H9 (cell line): ENCODE measurements at regions not wholly inside any gene's neighbourhood (a gene's known extent, or its start where the extent isn't known, plus 50 kb on each side); places are given as distances from the start of the nearest gene placed in this dataset.

ENCODE experiments used
- DNase-seq: peaks from one replicate; pipeline ENCODE4 v3.0.0-alpha.2; 2017
- H2AFZ ChIP-seq: one replicate; pipeline ENCODE4 v1.6.1; 2013; ENCODE audit warnings: mild to moderate bottlenecking, low read length, control low read depth, moderate library complexity
- H2AK5ac ChIP-seq: 2 replicates; pipeline ENCODE4 v1.6.1; 2013; ENCODE audit warnings: low read length, control low read depth, mixed read lengths; ENCODE audit not compliant: insufficient read length
- H2BK120ac ChIP-seq: one replicate; pipeline ENCODE4 v1.6.1; 2013; ENCODE audit warnings: low read depth, mild to moderate bottlenecking, low read length, control low read depth, inconsistent platforms; ENCODE audit not compliant: poor library complexity, severe bottlenecking
- H2BK12ac ChIP-seq: 2 replicates; pipeline ENCODE4 v1.6.1; 2013; ENCODE audit warnings: low read length, control low read depth, mixed read lengths, low read depth; ENCODE audit not compliant: insufficient read length
- H2BK15ac ChIP-seq: 2 replicates; pipeline ENCODE4 v1.6.1; 2013; ENCODE audit warnings: low read depth, low read length, control low read depth
- H2BK20ac ChIP-seq: one replicate; pipeline ENCODE4 v1.6.1; 2013; ENCODE audit warnings: low read depth, mild to moderate bottlenecking, low read length, control low read depth, inconsistent platforms; ENCODE audit not compliant: poor library complexity, severe bottlenecking
- H2BK5ac ChIP-seq: 2 replicates; pipeline ENCODE4 v1.6.1; 2013; ENCODE audit warnings: low read length, control low read depth, mixed read lengths; ENCODE audit not compliant: insufficient read length
- H3K14ac ChIP-seq: 2 replicates; pipeline ENCODE4 v1.6.1; 2013; ENCODE audit warnings: low read length, control low read depth; ENCODE audit not compliant: insufficient read depth
- H3K18ac ChIP-seq: 2 replicates; pipeline ENCODE4 v1.6.1; 2013; ENCODE audit warnings: low read depth, mild to moderate bottlenecking, mixed read lengths, low read length, control low read depth; ENCODE audit not compliant: insufficient read length
- H3K23ac ChIP-seq: 2 replicates; pipeline ENCODE4 v1.6.1; 2013; ENCODE audit warnings: low read length, control low read depth, mixed read lengths, low read depth; ENCODE audit not compliant: insufficient read length
- H3K23me2 ChIP-seq: 2 replicates; pipeline ENCODE4 v1.6.1; 2013; ENCODE audit warnings: low read depth, mild to moderate bottlenecking, mixed read lengths, low read length, control low read depth; ENCODE audit not compliant: insufficient read length, poor library complexity, severe bottlenecking
- H3K27ac ChIP-seq: 2 replicates; pipeline ENCODE4 v1.5.1; 2013; ENCODE audit warnings: low read length, control low read depth, mixed read lengths, low read depth; ENCODE audit not compliant: insufficient read length
- H3K27me3 ChIP-seq: 2 replicates; pipeline ENCODE4 v1.6.1; 2013; ENCODE audit warnings: low read length, control low read depth, inconsistent platforms; ENCODE audit not compliant: insufficient read depth
- H3K4ac ChIP-seq: 2 replicates; pipeline ENCODE4 v1.6.1; 2013; ENCODE audit warnings: low read depth, mild to moderate bottlenecking, control low read depth, inconsistent platforms, low read length, moderate library complexity
- H3K4me1 ChIP-seq: 2 replicates; pipeline ENCODE4 v1.6.1; 2013; ENCODE audit warnings: low read length, control low read depth, inconsistent platforms; ENCODE audit not compliant: insufficient read depth
- H3K4me2 ChIP-seq: 2 replicates; pipeline ENCODE4 v1.6.1; 2013; ENCODE audit warnings: low read length, control low read depth, mixed read lengths; ENCODE audit not compliant: insufficient read length, insufficient read depth
- H3K56ac ChIP-seq: 2 replicates; pipeline ENCODE4 v1.6.1; 2013; ENCODE audit warnings: low read depth, mild to moderate bottlenecking, mixed read lengths, low read length, control low read depth; ENCODE audit not compliant: insufficient read length
- H3K79me1 ChIP-seq: 2 replicates; pipeline ENCODE4 v1.6.1; 2013; ENCODE audit warnings: low read depth, mild to moderate bottlenecking, moderate library complexity, low read length, control low read depth, inconsistent platforms; ENCODE audit not compliant: insufficient read depth, poor library complexity, severe bottlenecking
- H3K79me2 ChIP-seq: 2 replicates; pipeline ENCODE4 v1.6.1; 2013; ENCODE audit warnings: low read length, control low read depth, inconsistent platforms; ENCODE audit not compliant: insufficient read depth
- H3K9ac ChIP-seq: 2 replicates; pipeline ENCODE4 v1.6.1; 2013; ENCODE audit warnings: low read length, control low read depth, mixed read lengths; ENCODE audit not compliant: insufficient read length; ENCODE audit errors: extremely low read depth
- H3K9me3 ChIP-seq: one replicate; pipeline ENCODE4 v1.6.1; 2013; ENCODE audit warnings: low read depth, low read length, inconsistent platforms; ENCODE audit not compliant: control insufficient read depth
- H3T11ph ChIP-seq: one replicate; pipeline ENCODE4 v1.6.1; 2013; ENCODE audit warnings: mild to moderate bottlenecking, low read length, control low read depth, inconsistent platforms
- H4K20me1 ChIP-seq: one replicate; pipeline ENCODE4 v1.6.1; 2013; ENCODE audit not compliant: control insufficient read depth, insufficient read length, insufficient read depth
- H4K5ac ChIP-seq: 2 replicates; pipeline ENCODE4 v1.6.1; 2013; ENCODE audit warnings: low read depth, mild to moderate bottlenecking, mixed read lengths, low read length, control low read depth; ENCODE audit not compliant: insufficient read length
- H4K8ac ChIP-seq: replicated peaks from 2 replicates; pipeline ENCODE4 v1.6.1; 2013; ENCODE audit warnings: low read length, control low read depth, mixed read lengths, low read depth; ENCODE audit not compliant: insufficient read length
- H4K91ac ChIP-seq: 2 replicates; pipeline ENCODE4 v1.6.1; 2013; ENCODE audit warnings: low read depth, mild to moderate bottlenecking, moderate library complexity, mixed read lengths, low read length, control low read depth; ENCODE audit not compliant: insufficient read length
- H3K27ac Mint-ChIP-seq, 3 experiments: 2 replicates in 2 of 3; 3 replicates in 1 of 3; pipeline ENCODE4 v1.8.0; 2020 to 2021; ENCODE audit warnings: mixed read lengths in 3 of 3, mild to moderate bottlenecking in 1 of 3, moderate library complexity in 1 of 3
- H3K27me3 Mint-ChIP-seq: 2 replicates; pipeline ENCODE4 v1.8.0; 2021; ENCODE audit warnings: low read depth, mild to moderate bottlenecking, moderate library complexity, mixed read lengths
- H3K36me3 Mint-ChIP-seq, 3 experiments: 2 replicates in 2 of 3; 3 replicates in 1 of 3; pipeline ENCODE4 v1.8.0; 2020 to 2021; ENCODE audit warnings: low read depth in 3 of 3, mixed read lengths in 3 of 3; ENCODE audit not compliant: insufficient read depth in 1 of 3
- H3K4me1 Mint-ChIP-seq, 2 experiments: 2 replicates each; pipeline ENCODE4 v1.8.0; 2020; ENCODE audit warnings: mixed read lengths in 2 of 2
- H3K4me3 Mint-ChIP-seq, 2 experiments: 2 replicates in 1 of 2; 3 replicates in 1 of 2; pipeline ENCODE4 v1.8.0; 2020 to 2021; ENCODE audit warnings: mild to moderate bottlenecking in 2 of 2, mixed read lengths in 2 of 2, moderate library complexity in 1 of 2
- H3K9me3 Mint-ChIP-seq, 2 experiments: 2 replicates in 1 of 2; 3 replicates in 1 of 2; pipeline ENCODE4 v1.8.0; 2020; ENCODE audit warnings: mild to moderate bottlenecking in 2 of 2, mixed read lengths in 2 of 2, moderate library complexity in 1 of 2
- CTCF ChIP-seq: fragments of 200-600 bp; sonication (generic); conservative IDR thresholded peaks from 3 replicates; pipeline ENCODE4 v1.8.0; 2021; ENCODE audit warnings: antibody characterized with exemption, mild to moderate bottlenecking
- WGBS: extraction: QIAGEN DNeasy Blood & Tissue Kit; methylation state at CpG from one replicate; pipeline ENCODE4 v1.1.7; 2013; ENCODE audit warnings: missing lambda C conversion rate, low lambda C conversion rate, mixed read lengths; ENCODE audit not compliant: insufficient read length; ENCODE audit errors: extremely low coverage; 5-methylcytosine and 5-hydroxymethylcytosine counted together

- H3K27me3 ChIP-seq = no peaks in the 10 kb centered on the region
- no peak overlapping the region for H3K23ac ChIP-seq
- no peak overlapping the region for H2AK5ac ChIP-seq
- WGBS = no CpG with 5 or more reads among the region's 4 CpGs
- H3K56ac ChIP-seq = no peak overlapping the region
- H3K23me2 ChIP-seq = no peaks in the 10 kb centered on the region
- peaks cover 15% of the 10 kb centered on the region for H3K9me3 ChIP-seq
- H2BK15ac ChIP-seq = no peak overlapping the region
- H4K8ac ChIP-seq = no peak overlapping the region
- no peak overlapping the region for H3K27ac ChIP-seq
- no peak for TF ChIP-seq CTCF
- H3K4me1 Mint-ChIP-seq = no peaks in the 10 kb centered on the region
- H2BK12ac ChIP-seq = no peak overlapping the region
- no peak overlapping the region for H3K27ac Mint-ChIP-seq
- H3K18ac ChIP-seq = no peak overlapping the region
- H4K5ac ChIP-seq = no peak overlapping the region
- no peaks in the 10 kb centered on the region for H3K4me1 ChIP-seq
- H3K4me2 ChIP-seq = no peak overlapping the region
- no peaks in the 10 kb centered on the region for H4K20me1 ChIP-seq
- peaks cover 21 to 38% (median 27%) of the 10 kb centered on the region in 3 experiments for H3K36me3 Mint-ChIP-seq
- H3K9ac ChIP-seq = no peak overlapping the region
- no peak overlapping the region for H3T11ph ChIP-seq
- no peak overlapping the region for H2BK120ac ChIP-seq
- no peak overlapping the region for H2BK20ac ChIP-seq
- no peak overlapping the region for H3K4ac ChIP-seq
- H2AFZ ChIP-seq = no peak overlapping the region
- no peaks in the 10 kb centered on the region for H3K79me2 ChIP-seq
- H3K27me3 Mint-ChIP-seq = no peaks in the 10 kb centered on the region
- H3K9me3 Mint-ChIP-seq = peaks cover 44 to 47% of the 10 kb centered on the region in 2 experiments
- no peak overlapping the region for H3K4me3 Mint-ChIP-seq
- H3K14ac ChIP-seq = no peak overlapping the region
- no peaks in the 10 kb centered on the region for H3K79me1 ChIP-seq
- DNase-seq = no peak
- H2BK5ac ChIP-seq = no peak overlapping the region
- H4K91ac ChIP-seq = no peak overlapping the region
These were observed 412.1 kb downstream of the TDRD15 start for GRCh38 chr2:21535826-21536225.
